ENCODE measurements at regions not wholly inside any gene's neighbourhood (a gene's known extent, or its start where the extent isn't known, plus 50 kb on each side); places are given as distances from the start of the nearest gene placed in this dataset.

GRCh38 chr3:152021951-152022461 lies 148.6 kb downstream of the SUCNR1 start:
- H3K9me2 ChIP-seq (replicated peaks; ENCODE audit: low read depth, low read length), result no peaks in the 10 kb centered on the region
- H3K9ac ChIP-seq (ENCODE audit: low read depth, low read length, poor library complexity, severe bottlenecking), result no peak overlapping the region
- no peaks in the 10 kb centered on the region for H3K4me1 ChIP-seq (ENCODE audit: insufficient read depth, low read length, poor library complexity, severe bottlenecking)
- no peaks in the 10 kb centered on the region for H3K9me3 ChIP-seq (ENCODE audit: insufficient read depth, low read depth, low read length)
- no peaks in the 10 kb centered on the region for H4K20me1 ChIP-seq (ENCODE audit: insufficient read depth, low read length, poor library complexity, severe bottlenecking)
- no peaks in the 10 kb centered on the region for H3K36me3 ChIP-seq (ENCODE audit: insufficient read depth, low read length)
- no peak overlapping the region for H3K4me3 ChIP-seq (ENCODE audit: low read length, poor library complexity, severe bottlenecking)
- no peak overlapping the region for H3K4me2 ChIP-seq (ENCODE audit: low read depth, low read length, poor library complexity, severe bottlenecking)
- H2AFZ ChIP-seq (ENCODE audit: low read length), result no peak overlapping the region
- TF ChIP-seq CTCF (conservative IDR thresholded peaks at IDR 0.05; ENCODE audit: low read length) (no peak), EZH2phosphoT487 (IDR thresholded peaks at IDR 0.05; ENCODE audit: borderline replicate concordance) (no peak)
- H3K79me2 ChIP-seq (ENCODE audit: insufficient read depth, low read length), result no peaks in the 10 kb centered on the region
- no peaks in the 10 kb centered on the region for H3K27me3 ChIP-seq (ENCODE audit: insufficient read depth, low read length, poor library complexity, severe bottlenecking)
- H3F3A ChIP-seq (ENCODE audit: low read depth), result no peaks in the 10 kb centered on the region

GRCh38 chr3:152026033-152026556 lies 152.7 kb downstream of the SUCNR1 start:
- Histone ChIP-seq H3K9me3 (ENCODE audit: insufficient read depth, low read depth, low read length) (no peaks in the 10 kb centered on the region), H3K4me3 (ENCODE audit: low read length, poor library complexity, severe bottlenecking) (no peak overlapping the region), H3K9me2 (replicated peaks; ENCODE audit: low read depth, low read length) (no peaks in the 10 kb centered on the region), H2AFZ (ENCODE audit: low read length) (no peak overlapping the region; the same call in 1 of the 2 replicates), H4K20me1 (ENCODE audit: insufficient read depth, low read length, poor library complexity, severe bottlenecking) (no peaks in the 10 kb centered on the region), H3K27me3 (ENCODE audit: insufficient read depth, low read length, poor library complexity, severe bottlenecking) (no peaks in the 10 kb centered on the region), H3K4me1 (ENCODE audit: insufficient read depth, low read length, poor library complexity, severe bottlenecking) (no peaks in the 10 kb centered on the region), H3K79me2 (ENCODE audit: insufficient read depth, low read length) (no peaks in the 10 kb centered on the region), H3K9ac (ENCODE audit: low read depth, low read length, poor library complexity, severe bottlenecking) (no peak overlapping the region), H3F3A (ENCODE audit: low read depth) (no peaks in the 10 kb centered on the region), H3K4me2 (ENCODE audit: low read depth, low read length, poor library complexity, severe bottlenecking) (no peak overlapping the region), H3K36me3 (ENCODE audit: insufficient read depth, low read length) (no peaks in the 10 kb centered on the region)
- TF ChIP-seq EZH2phosphoT487 (IDR thresholded peaks at IDR 0.05; ENCODE audit: borderline replicate concordance) (no peak), CTCF (conservative IDR thresholded peaks at IDR 0.05; ENCODE audit: low read length) (peak; percentile 45)

GRCh38 chr3:152030320-152030719 lies 156.9 kb downstream of the SUCNR1 start:
- H4K20me1 ChIP-seq (ENCODE audit: insufficient read depth, low read length, poor library complexity, severe bottlenecking), result no peaks in the 10 kb centered on the region
- H3K79me2 ChIP-seq (ENCODE audit: insufficient read depth, low read length), result no peaks in the 10 kb centered on the region
- no peaks in the 10 kb centered on the region for H3K4me1 ChIP-seq (ENCODE audit: insufficient read depth, low read length, poor library complexity, severe bottlenecking)
- H3K9me2 ChIP-seq (replicated peaks; ENCODE audit: low read depth, low read length), result no peaks in the 10 kb centered on the region
- H3K27me3 ChIP-seq (ENCODE audit: insufficient read depth, low read length, poor library complexity, severe bottlenecking), result no peaks in the 10 kb centered on the region
- no peaks in the 10 kb centered on the region for H3F3A ChIP-seq (ENCODE audit: low read depth)
- H3K9me3 ChIP-seq (ENCODE audit: insufficient read depth, low read depth, low read length), result no peaks in the 10 kb centered on the region
- TF ChIP-seq CTCF (conservative IDR thresholded peaks at IDR 0.05; ENCODE audit: low read length) (no peak), EZH2phosphoT487 (IDR thresholded peaks at IDR 0.05; ENCODE audit: borderline replicate concordance) (no peak)
- no peak overlapping the region for H3K9ac ChIP-seq (ENCODE audit: low read depth, low read length, poor library complexity, severe bottlenecking)
- no peak overlapping the region for H2AFZ ChIP-seq (ENCODE audit: low read length)
- H3K4me2 ChIP-seq (ENCODE audit: low read depth, low read length, poor library complexity, severe bottlenecking), result no peak overlapping the region
- no peak overlapping the region for H3K4me3 ChIP-seq (ENCODE audit: low read length, poor library complexity, severe bottlenecking)
- no peaks in the 10 kb centered on the region for H3K36me3 ChIP-seq (ENCODE audit: insufficient read depth, low read length)

Data from Loucy (cell line).